SIG-M5 (cell line): ENCODE measurements at regions not wholly inside any gene's neighbourhood (a gene's known extent, or its start where the extent isn't known, plus 50 kb on each side); places are given as distances from the start of the nearest gene placed in this dataset.
"Not testable (repeated sequence)": the region's sequence is repeated elsewhere in the genome, so short reads cannot be mapped to it uniquely, and the experiment has no call there.

ENCODE experiments used
- DNase-seq: peaks from one replicate; lab custom pipeline; 2025; lab: John Stamatoyannopoulos, UW

DNA sequence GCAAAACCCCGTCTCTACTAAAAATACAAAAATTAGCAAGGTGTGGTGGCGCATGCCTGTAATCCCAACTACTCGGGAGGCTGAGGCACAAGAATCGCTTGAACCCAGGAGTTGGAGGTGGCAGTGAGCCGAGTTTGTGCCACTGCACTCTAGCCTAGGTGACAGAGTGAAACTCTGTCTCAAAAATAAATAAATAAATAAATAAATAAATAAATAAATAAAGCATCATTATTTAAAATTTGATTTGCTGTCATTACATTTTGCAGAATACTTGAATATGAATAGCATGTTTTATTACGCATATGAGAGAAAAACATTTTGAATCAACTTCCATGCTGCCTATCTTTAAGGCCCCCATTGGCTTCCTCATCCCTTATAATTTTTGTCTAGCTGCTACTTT, 53.4 kb upstream of the MED14 start:
- not testable (repeated sequence) for DNase-seq

GRCh38 chrX:40792433-40792832, 57.1 kb upstream of the MED14 start:
- DNase-seq = no peak

- not testable (repeated sequence) for DNase-seq
These were observed 59.4 kb upstream of the MED14 start for GRCh38 chrX:40794829-40795130.

- DNase-seq = not testable (repeated sequence)
These were observed 64.4 kb upstream of the MED14 start for GRCh38 chrX:40799745-40800144.

GRCh38 chrX:40805404-40805803, 70.1 kb upstream of the MED14 start:
- DNase-seq = no peak

DNA sequence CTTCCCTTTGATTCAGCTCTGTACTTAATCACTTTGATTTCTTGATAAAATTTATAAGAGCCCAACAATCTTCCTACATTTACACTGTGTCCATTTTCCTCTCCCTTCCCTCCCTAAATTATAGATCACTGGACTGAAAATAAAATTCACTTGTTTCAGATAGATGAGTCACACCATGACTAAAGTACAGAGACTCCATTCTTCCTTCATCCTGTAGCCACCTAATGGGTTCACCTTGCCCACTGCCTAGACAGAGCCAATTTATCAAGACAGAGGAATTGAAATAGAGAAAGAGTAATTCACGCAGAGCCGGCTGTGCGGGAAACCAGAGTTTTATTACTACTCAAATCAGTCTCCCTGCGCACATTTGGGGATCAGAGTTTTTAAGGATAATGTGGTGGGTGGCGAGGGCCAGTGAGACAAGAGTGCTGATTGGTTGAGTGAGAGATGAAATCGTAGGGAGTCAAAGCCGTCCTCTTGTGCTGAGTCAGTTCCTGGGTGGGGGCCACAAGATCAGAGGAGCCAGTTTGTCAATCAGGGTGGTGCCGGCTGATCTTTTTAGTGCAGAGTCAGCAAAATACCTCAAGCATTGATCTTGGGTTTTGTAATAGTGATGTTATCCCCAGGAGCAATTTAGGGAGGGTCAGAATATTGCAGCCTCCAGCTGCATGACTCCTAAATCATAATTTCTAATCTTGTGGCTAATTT, 71.3 kb upstream of the MED14 start:
- no peak for DNase-seq

- no peak for DNase-seq
These were observed 72.0 kb upstream of the MED14 start for GRCh38 chrX:40807384-40807783.

GRCh38 chrX:40808203-40808602, 72.9 kb upstream of the MED14 start:
- no peak for DNase-seq

- DNase-seq = no peak
These were observed 73.9 kb upstream of the MED14 start for GRCh38 chrX:40809210-40809609.

GRCh38 chrX:40815045-40815444, 79.7 kb upstream of the MED14 start:
- not testable (repeated sequence) for DNase-seq

GRCh38 chrX:40816906-40817305, 81.6 kb upstream of the MED14 start:
- DNase-seq = no peak

DNA sequence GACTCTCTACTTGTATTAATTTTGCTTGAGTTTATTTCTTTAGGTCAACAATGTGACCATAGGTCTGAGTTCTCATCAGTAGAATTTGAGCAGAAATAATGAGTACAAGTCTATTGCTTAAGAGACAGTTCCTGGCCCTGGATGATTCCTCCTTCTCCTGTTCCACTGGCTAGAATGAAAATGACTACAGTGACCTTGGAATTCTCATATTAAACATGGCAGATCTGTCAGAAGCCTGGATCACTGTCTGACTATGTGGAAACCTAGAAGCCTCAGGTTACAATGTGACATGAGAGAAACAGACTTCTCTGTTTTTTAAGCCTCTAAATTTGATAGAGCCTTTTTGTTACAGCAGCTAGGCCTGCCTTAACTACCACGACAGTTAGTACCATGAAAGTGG, 82.9 kb upstream of the MED14 start:
- DNase-seq = no peak

- DNase-seq = no peak
These were observed 86.4 kb upstream of the MED14 start for GRCh38 chrX:40821780-40822179.

- DNase-seq = no peak
These were observed 92.0 kb upstream of the MED14 start for GRCh38 chrX:40827331-40827730.

DNA sequence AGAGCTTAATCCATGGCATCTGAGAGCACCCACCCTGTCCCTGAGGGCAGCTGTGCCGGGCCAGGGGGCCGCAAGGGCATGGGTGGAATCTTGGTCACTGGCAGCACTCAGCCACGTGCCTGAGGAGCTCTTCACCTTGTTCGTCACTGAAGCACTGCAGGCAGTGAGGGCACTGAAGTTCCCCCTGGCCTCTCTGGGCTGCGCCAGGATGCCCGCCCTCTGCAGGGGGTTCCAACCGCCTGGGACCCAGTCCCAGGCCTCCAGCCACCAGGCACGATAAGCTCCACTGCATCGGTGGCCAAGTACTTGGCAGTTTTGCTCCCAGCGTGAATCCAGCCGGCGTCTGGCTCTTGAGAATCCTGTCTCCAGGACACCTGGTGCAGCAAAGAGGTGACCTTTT, 96.4 kb upstream of the MED14 start:
- DNase-seq = no peak

DNA sequence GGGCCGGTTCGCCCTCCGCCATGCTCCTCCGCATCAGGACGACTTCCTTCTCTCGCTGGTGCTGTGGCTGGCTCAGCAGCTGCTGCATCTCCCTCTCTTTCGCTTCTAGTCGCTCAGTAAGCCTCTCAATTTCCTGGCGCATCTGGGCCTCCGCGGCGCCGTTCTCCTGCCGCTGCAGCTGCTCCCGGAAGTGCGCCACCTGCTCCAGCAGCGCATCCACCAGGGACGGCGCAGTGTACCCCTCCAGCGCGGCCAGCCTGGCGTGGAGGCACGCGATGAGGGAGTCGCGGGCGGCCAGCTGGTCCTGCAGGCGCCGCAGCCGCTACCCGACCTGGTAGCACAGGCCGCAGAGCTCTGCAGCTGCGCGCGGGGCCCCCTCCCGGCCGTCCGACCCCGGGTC, 97.4 kb upstream of the MED14 start:
- DNase-seq = no peak

DNA sequence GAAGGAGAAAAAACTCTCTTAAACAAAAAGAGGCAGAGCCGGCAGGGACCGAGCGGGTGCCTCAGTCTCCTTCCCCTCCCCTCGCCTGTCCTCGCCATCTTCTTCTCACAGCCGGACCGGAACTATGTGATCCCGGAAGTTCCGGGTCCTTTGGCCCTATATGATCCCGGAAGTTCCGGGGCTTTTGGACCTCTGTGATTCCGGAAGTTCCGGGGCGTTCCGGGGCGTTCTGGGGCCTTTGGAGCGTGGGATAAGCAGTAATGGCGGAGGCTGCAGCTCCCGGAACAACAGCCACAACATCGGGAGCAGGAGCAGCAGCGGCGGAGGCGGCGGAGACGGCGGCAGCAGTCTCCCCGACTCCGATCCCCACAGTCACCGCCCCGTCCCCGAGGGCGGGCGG, 98.9 kb upstream of the MED14 start:
- no peak for DNase-seq

DNA sequence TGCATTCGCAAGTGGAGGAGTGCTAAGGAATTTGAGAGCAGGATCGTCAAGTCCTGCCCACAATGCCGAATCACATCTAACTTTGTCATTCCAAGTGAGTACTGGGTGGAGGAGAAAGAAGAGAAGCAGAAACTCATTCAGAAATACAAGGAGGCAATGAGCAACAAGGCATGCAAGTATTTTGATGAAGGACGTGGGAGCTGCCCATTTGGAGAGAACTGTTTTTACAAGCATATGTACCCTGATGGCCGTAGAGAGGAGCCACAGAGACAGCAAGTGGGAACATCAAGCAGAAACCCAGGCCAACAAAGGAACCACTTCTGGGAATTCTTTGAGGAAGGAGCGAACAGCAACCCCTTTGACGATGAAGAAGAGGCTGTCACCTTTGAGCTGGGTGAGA, 100.2 kb upstream of the MED14 start:
- DNase-seq = no peak

DNA sequence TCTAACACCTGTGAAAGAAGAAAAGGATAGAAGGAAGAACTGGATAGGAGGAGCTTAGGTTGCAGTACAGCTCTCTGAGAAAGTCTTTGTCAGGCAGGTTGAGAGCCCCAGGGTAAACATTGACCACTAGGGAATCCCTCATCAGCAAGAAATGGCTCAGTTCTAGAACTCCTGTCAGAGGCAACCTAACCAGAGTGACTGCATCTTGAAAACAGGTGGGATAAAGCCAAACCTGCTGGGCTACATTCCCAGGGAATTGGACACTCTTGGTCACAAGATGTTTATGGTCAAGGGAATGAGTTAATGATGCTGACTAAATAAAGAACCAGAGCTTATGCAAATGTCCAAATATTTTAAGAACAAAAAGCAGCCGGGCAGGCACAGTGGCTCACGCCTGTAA, 108.3 kb upstream of the MED14 start:
- DNase-seq = no peak

GRCh38 chrX:40844471-40844870, 109.1 kb upstream of the MED14 start:
- no peak for DNase-seq

DNA sequence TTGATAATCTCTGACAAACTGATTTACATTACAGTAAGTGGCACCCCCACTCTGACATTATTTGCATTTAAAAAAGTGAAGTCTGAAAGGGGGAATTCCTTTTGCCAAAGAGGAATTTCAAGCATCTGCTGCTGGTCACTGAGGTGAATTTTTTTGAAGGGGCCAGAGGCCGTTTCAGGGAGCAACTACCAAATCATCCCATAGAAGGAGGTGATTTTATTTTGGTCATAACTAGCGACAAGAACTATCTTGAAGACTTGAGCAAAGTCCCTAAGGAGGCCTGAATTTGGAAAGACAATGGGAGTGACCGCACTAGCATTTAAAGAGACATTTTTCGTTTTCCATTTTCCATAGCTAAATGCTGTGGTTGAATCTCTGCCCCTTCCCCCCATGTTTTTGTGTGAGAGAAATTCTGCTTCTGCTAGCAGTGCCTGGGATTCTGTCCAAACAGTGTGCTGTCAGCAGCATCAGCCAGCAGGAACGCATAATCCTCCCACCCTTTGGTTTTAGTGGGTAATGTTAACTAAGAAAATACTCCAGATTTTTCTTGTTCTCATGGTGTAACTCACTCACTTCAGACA, 110.1 kb upstream of the MED14 start:
- DNase-seq = no peak

- DNase-seq = no peak
These were observed 114.8 kb upstream of the MED14 start for GRCh38 chrX:40849906-40850823.

DNA sequence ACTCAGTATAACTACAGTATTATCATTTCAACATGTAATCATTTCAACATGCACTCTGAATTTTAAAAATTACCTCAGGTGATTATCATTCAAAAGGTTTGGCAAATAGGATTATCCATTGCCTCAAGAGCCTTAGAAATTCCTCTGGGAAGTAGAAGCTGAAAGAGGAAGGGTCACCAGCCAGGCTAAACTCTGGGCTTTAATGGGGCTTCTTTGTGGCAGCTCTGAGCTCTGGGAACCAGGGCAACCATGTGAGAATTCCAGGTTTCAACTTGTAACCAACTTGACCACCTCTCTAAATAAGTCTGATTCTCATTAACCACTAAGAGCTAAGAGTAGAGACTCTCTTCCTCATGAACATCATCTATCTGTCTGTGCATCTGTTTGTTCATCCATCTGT, 117.2 kb upstream of the MED14 start:
- no peak for DNase-seq
